Common myeloid progenitor, CD34-positive (primary cell): ENCODE measurements at regions not wholly inside any gene's neighbourhood (a gene's known extent, or its start where the extent isn't known, plus 50 kb on each side); places are given as distances from the start of the nearest gene placed in this dataset.

ENCODE experiments used
- CTCF ChIA-PET: fragments of 350-600 bp; sonication (Branson Sonifier 250); formaldehyde crosslinking; loops from one replicate; lab custom pipeline; 2021; ENCODE audit warnings: antibody characterized with exemption; lab: Charles Lee
- POLR2A ChIA-PET: fragments of 350-600 bp; sonication (Branson Sonifier 250); formaldehyde crosslinking; loops from one replicate; lab custom pipeline; 2021; ENCODE audit warnings: antibody characterized with exemption; lab: Charles Lee
- DNase-seq, 3 donors: peaks; one replicate each; pipeline versions ENCODE4 v3.0.0 to v3.0.0-alpha.2; 2013
- H3K27ac ChIP-seq, 2 experiments: 1 replicate in 1 of 2; 2 replicates in 1 of 2; pipeline ENCODE4 v1.7.0; 2013; ENCODE audit warnings: inconsistent platforms in 2 of 2, low read length in 2 of 2, mild to moderate bottlenecking in 2 of 2, low read depth in 1 of 2, moderate library complexity in 1 of 2; ENCODE audit not compliant: severe bottlenecking in 2 of 2, insufficient read depth in 1 of 2, poor library complexity in 1 of 2
- H3K27me3 ChIP-seq, 5 experiments: replicated peaks in 2 of 5; 1 replicate in 3 of 5; 2 replicates in 2 of 5; pipeline versions ENCODE4 v1.6.1 to v1.7.0; 2013; ENCODE audit warnings: low read length in 4 of 5, mild to moderate bottlenecking in 2 of 5, moderate library complexity in 2 of 5, inconsistent platforms in 1 of 5; ENCODE audit not compliant: insufficient read depth in 5 of 5, control insufficient read depth in 4 of 5
- H3K36me3 ChIP-seq, 4 experiments: 1 replicate in 2 of 4; 2 replicates in 2 of 4; pipeline versions ENCODE4 v1.6.1 to v1.7.0; 2013; ENCODE audit warnings: low read length in 3 of 4, control low read depth in 1 of 4, mild to moderate bottlenecking in 1 of 4; ENCODE audit not compliant: control insufficient read depth in 4 of 4, insufficient read depth in 4 of 4
- H3K4me1 ChIP-seq, 4 experiments: 1 replicate in 3 of 4; 2 replicates in 1 of 4; pipeline versions ENCODE4 v1.6.1 to v1.7.1; 2013; ENCODE audit warnings: low read length in 3 of 4, mild to moderate bottlenecking in 3 of 4, control low read depth in 1 of 4, inconsistent platforms in 1 of 4, moderate library complexity in 1 of 4; ENCODE audit not compliant: control insufficient read depth in 4 of 4, insufficient read depth in 4 of 4; ENCODE audit errors: control extremely low read depth in 1 of 4
- H3K4me3 ChIP-seq, 7 experiments: 1 replicate in 4 of 7; 2 replicates in 3 of 7; pipeline versions ENCODE4 v1.5.1 to v1.7.0; 2013; ENCODE audit warnings: mild to moderate bottlenecking in 7 of 7, low read length in 6 of 7, moderate library complexity in 6 of 7, inconsistent platforms in 2 of 7, low read depth in 2 of 7, control low read depth in 1 of 7; ENCODE audit not compliant: insufficient read depth in 4 of 7, control insufficient read depth in 1 of 7; ENCODE audit errors: extremely low read depth in 1 of 7
- H3K9me3 ChIP-seq, 5 experiments: 1 replicate in 4 of 5; 2 replicates in 1 of 5; pipeline versions ENCODE4 v1.6.1 to v1.7.1; 2013; ENCODE audit warnings: low read length in 4 of 5, mild to moderate bottlenecking in 2 of 5, inconsistent platforms in 1 of 5, low read depth in 1 of 5, moderate library complexity in 1 of 5; ENCODE audit not compliant: control insufficient read depth in 4 of 5, insufficient read depth in 2 of 5; ENCODE audit errors: control extremely low read depth in 1 of 5
- WGBS: methylation state at CpG from one replicate; pipeline ENCODE4 v1.1.5; 2013; ENCODE audit not compliant: insufficient coverage; 5-methylcytosine and 5-hydroxymethylcytosine counted together

GRCh38 chr22:47465809-47466208 is 703.4 kb downstream of the TBC1D22A start:
- Histone ChIP-seq H3K27me3 (peaks cover 0 to 3% (median 0%) of the 10 kb centered on the region in 5 experiments), H3K36me3 (no peaks in the 10 kb centered on the region), H3K4me1 (no peaks in the 10 kb centered on the region), H3K9me3 (peaks cover 0 to 17% (median 3%) of the 10 kb centered on the region in 5 experiments), H3K4me3 (no peak overlapping the region), H3K27ac (no peak overlapping the region)
- DNase-seq: no peak
- ChIA-PET POLR2A (no interaction called here), CTCF (no interaction called here)
- 90% methylated on average over 2 of the region's 2 CpGs for WGBS

GRCh38 chr22:47465222-47465621 is 702.8 kb downstream of the TBC1D22A start:
- peaks cover 0 to 17% (median 3%) of the 10 kb centered on the region in 5 experiments for H3K9me3 ChIP-seq
- 96% methylated on average over 7 of the region's 8 CpGs for WGBS
- H3K27me3 ChIP-seq: peaks cover 0 to 3% (median 0%) of the 10 kb centered on the region in 5 experiments
- H3K27ac ChIP-seq: no peak overlapping the region
- ChIA-PET POLR2A (no interaction called here), CTCF (no interaction called here)
- H3K4me3 ChIP-seq: no peak overlapping the region
- H3K36me3 ChIP-seq: no peaks in the 10 kb centered on the region
- H3K4me1 ChIP-seq: no peaks in the 10 kb centered on the region
- no peak for DNase-seq

GRCh38 chr22:47463220-47463619 is 700.8 kb downstream of the TBC1D22A start:
- Histone ChIP-seq H3K27me3 (peaks cover 0 to 3% (median 0%) of the 10 kb centered on the region in 5 experiments), H3K4me1 (no peaks in the 10 kb centered on the region), H3K36me3 (no peaks in the 10 kb centered on the region), H3K9me3 (peaks cover 0 to 17% (median 3%) of the 10 kb centered on the region in 5 experiments), H3K4me3 (no peak overlapping the region), H3K27ac (no peak overlapping the region)
- ChIA-PET POLR2A (no interaction called here), CTCF (no interaction called here)
- 75% methylated on average over 7 of the region's 8 CpGs for whole genome bisulfite sequencing
- DNase-seq: no peak

DNA sequence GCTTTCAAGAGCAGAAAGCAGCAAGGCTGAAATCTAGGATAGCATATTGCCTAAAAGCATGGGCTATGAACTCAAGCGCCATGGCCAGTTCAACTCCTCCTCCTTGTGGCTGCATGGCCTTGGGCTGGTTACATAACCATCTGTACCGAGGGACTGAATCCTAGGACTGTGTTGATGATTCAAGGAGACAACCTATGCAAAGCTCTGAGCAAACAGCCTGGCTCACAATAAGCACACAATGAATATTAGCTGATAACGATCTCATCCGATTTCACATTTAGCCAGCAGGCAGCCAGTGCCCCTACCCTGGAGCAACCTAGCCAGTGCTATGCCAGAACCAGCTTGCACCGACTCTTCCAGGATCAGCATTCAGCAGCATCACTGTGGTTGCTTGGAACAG is 698.4 kb downstream of the TBC1D22A start:
- Histone ChIP-seq H3K27ac (no peak overlapping the region), H3K4me3 (no peak overlapping the region), H3K4me1 (no peaks in the 10 kb centered on the region), H3K9me3 (peaks cover 0 to 8% (median under 1%) of the 10 kb centered on the region in 5 experiments), H3K36me3 (no peaks in the 10 kb centered on the region), H3K27me3 (peaks cover 0 to 3% (median 0%) of the 10 kb centered on the region in 5 experiments)
- ChIA-PET POLR2A (no interaction called here), CTCF (no interaction called here)
- 96% methylated on average over 5 of the region's 5 CpGs for WGBS
- no peak for DNase-seq

DNA sequence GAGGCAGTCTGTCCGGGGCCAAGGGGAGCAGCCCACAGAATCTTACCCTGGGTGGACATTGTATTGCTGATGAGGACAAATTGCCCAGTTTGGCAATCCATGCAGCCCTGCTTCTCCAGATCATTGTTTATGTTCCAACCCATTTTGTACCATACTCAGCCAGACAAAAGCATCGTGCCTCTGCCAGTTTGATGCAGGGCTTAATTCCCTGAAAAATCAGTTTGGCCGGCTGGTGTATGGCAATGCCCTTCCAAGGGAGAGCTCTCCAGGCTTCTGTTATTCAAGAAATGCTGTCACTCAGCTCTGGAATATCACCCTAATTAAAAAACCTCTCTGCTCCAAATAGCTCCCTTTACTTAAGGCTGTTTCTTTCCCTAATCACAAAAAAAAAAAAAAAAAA is 697.7 kb downstream of the TBC1D22A start:
- H3K9me3 ChIP-seq: peaks cover 0 to 4% (median 0%) of the 10 kb centered on the region in 5 experiments
- H3K36me3 ChIP-seq: no peaks in the 10 kb centered on the region
- no peak overlapping the region for H3K4me3 ChIP-seq
- ChIA-PET POLR2A (no interaction called here), CTCF (no interaction called here)
- H3K27me3 ChIP-seq: peaks cover 0 to 3% (median 0%) of the 10 kb centered on the region in 5 experiments
- WGBS: 87% methylated on average over 3 of the region's 3 CpGs
- no peak overlapping the region for H3K27ac ChIP-seq
- no peaks in the 10 kb centered on the region for H3K4me1 ChIP-seq
- DNase-seq: no peak

- 94% methylated on average over 8 of the region's 8 CpGs for WGBS
- Histone ChIP-seq H3K4me1 (no peaks in the 10 kb centered on the region), H3K36me3 (no peaks in the 10 kb centered on the region), H3K27ac (no peak overlapping the region), H3K27me3 (no peaks in the 10 kb centered on the region), H3K9me3 (peaks cover 0 to 6% (median 5%) of the 10 kb centered on the region in 5 experiments), H3K4me3 (no peak overlapping the region)
- no peak for DNase-seq
- ChIA-PET CTCF (no interaction called here), POLR2A (no interaction called here)
Measured at GRCh38 chr22:47458348-47458747, 695.9 kb downstream of the TBC1D22A start.

DNA sequence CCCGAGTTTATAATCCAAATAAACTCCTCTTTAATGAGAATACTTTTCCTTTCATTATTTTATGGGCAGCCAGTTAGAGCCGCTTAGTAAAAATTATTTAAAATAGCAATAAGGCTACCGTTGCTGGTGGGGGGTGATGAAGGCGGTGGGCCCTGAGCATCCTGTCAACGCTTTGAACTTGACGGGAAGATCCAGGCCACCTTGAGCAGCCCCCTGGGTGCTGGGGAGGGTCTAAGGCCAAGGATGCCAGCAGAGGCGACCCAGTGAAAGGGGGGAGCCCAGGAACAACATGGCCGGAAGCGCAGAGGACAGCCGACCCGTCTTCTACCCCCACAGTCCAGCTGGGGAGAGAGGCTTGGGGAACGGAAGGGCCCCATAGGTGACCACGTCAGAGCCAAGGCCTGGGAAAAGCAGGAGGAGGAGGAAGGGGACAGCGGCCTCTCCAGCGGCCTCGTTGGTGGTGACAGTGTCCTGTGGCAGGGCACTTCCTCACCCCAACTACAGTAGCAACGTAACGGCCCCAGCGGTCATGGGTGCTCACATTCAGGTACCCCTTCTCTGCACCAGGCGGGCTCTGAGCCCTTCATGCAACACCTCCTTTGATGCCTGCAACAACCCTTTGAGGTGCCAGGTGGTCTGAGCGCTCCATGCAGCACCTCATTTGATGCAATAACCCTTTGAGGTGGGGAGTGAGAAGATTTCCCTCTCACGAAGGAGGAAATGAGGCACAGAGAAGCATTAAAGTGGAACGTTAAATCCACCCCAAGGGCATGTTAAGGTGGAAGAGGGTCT is 695.3 kb downstream of the TBC1D22A start:
- H3K9me3 ChIP-seq: peaks cover 0 to 11% (median 6%) of the 10 kb centered on the region in 5 experiments
- no peaks in the 10 kb centered on the region for H3K36me3 ChIP-seq
- POLR2A ChIA-PET: no interaction called here
- no peak overlapping the region for H3K27ac ChIP-seq
- DNase-seq: no peak
- H3K27me3 ChIP-seq: no peaks in the 10 kb centered on the region
- WGBS: 95% methylated on average over 13 of the region's 23 CpGs
- H3K4me1 ChIP-seq: no peaks in the 10 kb centered on the region
- H3K4me3 ChIP-seq: no peak overlapping the region
- CTCF ChIA-PET: no interaction called here
